Gastroesophageal sphincter (tissue), 3 donors: ENCODE measurements at regions not wholly inside any gene's neighbourhood (a gene's known extent, or its start where the extent isn't known, plus 50 kb on each side); places are given as distances from the start of the nearest gene placed in this dataset.

Experiments used
- EP300 ChIP-seq: sonication (generic); formaldehyde crosslinking; IDR thresholded peaks from one replicate; pipeline ENCODE4 v1.6.1; 2017; ENCODE audit warnings: antibody characterized with exemption, mild to moderate bottlenecking
- POLR2A ChIP-seq, 2 donors: fragments of 450-650 bp; IDR thresholded peaks; one replicate each; pipeline ENCODE4 v1.6.1; 2017; ENCODE audit warnings: antibody characterized with exemption in 2 of 2, mild to moderate bottlenecking in 2 of 2, moderate library complexity in 1 of 2
- TF ChIP-seq, protein P1 (sequence below), 4 experiments: fragments of 200-600 bp in 2 of 4; fragments of 450-650 bp in 2 of 4; sonication (generic) in 1 of 4; IDR thresholded peaks; one replicate each; pipeline ENCODE4 v1.5.1; 2017 to 2019; ENCODE audit warnings: antibody characterized with exemption in 4 of 4, mild to moderate bottlenecking in 2 of 4, moderate library complexity in 2 of 4

DNA sequence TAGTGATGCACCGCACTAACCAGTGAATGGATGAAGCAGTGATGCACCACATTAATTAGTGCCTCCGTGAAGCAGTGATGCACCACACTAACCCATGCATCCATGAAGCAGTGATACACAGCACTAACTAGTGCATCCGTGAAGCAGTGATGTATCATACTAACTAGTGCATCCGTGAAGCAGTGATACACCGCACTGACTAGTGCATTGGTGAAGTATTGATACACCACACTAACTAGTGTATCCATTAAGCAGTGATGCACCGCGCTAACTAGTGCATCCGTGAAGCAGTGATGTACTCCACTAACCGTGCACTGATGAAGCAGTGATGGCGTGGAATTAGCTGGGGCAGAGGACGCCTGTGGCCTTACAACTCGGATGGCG is 80.6 kb upstream of the NKD1 start:
- TF ChIP-seq EP300 (no peak), POLR2A (IDR thresholded peaks at IDR 0.05) (no peak)
- TF ChIP-seq, protein P1, sequence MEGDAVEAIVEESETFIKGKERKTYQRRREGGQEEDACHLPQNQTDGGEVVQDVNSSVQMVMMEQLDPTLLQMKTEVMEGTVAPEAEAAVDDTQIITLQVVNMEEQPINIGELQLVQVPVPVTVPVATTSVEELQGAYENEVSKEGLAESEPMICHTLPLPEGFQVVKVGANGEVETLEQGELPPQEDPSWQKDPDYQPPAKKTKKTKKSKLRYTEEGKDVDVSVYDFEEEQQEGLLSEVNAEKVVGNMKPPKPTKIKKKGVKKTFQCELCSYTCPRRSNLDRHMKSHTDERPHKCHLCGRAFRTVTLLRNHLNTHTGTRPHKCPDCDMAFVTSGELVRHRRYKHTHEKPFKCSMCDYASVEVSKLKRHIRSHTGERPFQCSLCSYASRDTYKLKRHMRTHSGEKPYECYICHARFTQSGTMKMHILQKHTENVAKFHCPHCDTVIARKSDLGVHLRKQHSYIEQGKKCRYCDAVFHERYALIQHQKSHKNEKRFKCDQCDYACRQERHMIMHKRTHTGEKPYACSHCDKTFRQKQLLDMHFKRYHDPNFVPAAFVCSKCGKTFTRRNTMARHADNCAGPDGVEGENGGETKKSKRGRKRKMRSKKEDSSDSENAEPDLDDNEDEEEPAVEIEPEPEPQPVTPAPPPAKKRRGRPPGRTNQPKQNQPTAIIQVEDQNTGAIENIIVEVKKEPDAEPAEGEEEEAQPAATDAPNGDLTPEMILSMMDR (IDR thresholded peaks at IDR 0.05): no peak
